Epithelial cell of esophagus (primary cell): ENCODE measurements at regions not wholly inside any gene's neighbourhood (a gene's known extent, or its start where the extent isn't known, plus 50 kb on each side); places are given as distances from the start of the nearest gene placed in this dataset.
A peak's percentile ranks its signal among the peaks of the same experiment; 100 is the strongest.

ENCODE experiments used
- DNase-seq: peaks from one replicate; pipeline ENCODE4 v3.0.0; 2010; ENCODE audit warnings: low read depth
- H3K4me3 ChIP-seq: 2 replicates; pipeline ENCODE4 v1.5.1; 2011; ENCODE audit warnings: mild to moderate bottlenecking, low read length, control low read depth
- TF ChIP-seq, protein P1 (sequence below): IDR thresholded peaks from 2 replicates; pipeline ENCODE4 v1.5.1; 2011; ENCODE audit warnings: low read depth, mild to moderate bottlenecking, low read length, control low read depth, inconsistent platforms; ENCODE audit not compliant: insufficient read depth; ENCODE audit errors: missing control alignments

GRCh38 chr2:58569475-58570185, 328.5 kb upstream of the FANCL start:
- H3K4me3 ChIP-seq: no peak overlapping the region
- TF ChIP-seq, protein P1, sequence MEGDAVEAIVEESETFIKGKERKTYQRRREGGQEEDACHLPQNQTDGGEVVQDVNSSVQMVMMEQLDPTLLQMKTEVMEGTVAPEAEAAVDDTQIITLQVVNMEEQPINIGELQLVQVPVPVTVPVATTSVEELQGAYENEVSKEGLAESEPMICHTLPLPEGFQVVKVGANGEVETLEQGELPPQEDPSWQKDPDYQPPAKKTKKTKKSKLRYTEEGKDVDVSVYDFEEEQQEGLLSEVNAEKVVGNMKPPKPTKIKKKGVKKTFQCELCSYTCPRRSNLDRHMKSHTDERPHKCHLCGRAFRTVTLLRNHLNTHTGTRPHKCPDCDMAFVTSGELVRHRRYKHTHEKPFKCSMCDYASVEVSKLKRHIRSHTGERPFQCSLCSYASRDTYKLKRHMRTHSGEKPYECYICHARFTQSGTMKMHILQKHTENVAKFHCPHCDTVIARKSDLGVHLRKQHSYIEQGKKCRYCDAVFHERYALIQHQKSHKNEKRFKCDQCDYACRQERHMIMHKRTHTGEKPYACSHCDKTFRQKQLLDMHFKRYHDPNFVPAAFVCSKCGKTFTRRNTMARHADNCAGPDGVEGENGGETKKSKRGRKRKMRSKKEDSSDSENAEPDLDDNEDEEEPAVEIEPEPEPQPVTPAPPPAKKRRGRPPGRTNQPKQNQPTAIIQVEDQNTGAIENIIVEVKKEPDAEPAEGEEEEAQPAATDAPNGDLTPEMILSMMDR: no peak
- peak; percentile 71 for DNase-seq

GRCh38 chr2:58568901-58569300, 327.8 kb upstream of the FANCL start:
- TF ChIP-seq, protein P1: no peak
- DNase-seq: no peak
- no peak overlapping the region for H3K4me3 ChIP-seq

GRCh38 chr2:58562276-58562675, 321.2 kb upstream of the FANCL start:
- no peak overlapping the region for H3K4me3 ChIP-seq
- TF ChIP-seq, protein P1: no peak
- DNase-seq: peak; percentile 36

- TF ChIP-seq, protein P1: no peak
- H3K4me3 ChIP-seq: no peak overlapping the region
- DNase-seq: no peak
Measured at GRCh38 chr2:58560531-58560930, 319.4 kb upstream of the FANCL start.

GRCh38 chr2:58558881-58559280, 317.8 kb upstream of the FANCL start:
- TF ChIP-seq, protein P1: no peak
- no peak for DNase-seq
- H3K4me3 ChIP-seq: no peak overlapping the region

DNA sequence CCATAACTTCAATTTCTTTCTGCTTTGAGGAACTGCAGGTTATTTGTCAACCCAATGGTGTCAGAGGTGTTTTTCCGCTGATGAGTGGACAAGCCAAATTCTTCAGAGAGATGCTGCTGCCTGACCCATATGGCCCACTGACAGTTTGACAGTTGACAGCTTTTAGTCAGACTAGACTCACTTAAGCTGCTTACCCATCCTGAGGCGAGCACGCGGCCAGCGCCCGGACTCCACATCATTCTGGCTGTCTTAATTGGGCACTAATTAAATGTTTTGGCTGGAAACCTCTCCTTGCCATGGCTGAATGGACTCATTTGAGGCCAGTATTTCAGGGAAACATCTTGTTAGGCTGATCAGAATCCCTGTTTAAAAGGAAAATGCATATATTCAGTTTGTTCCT, 316.1 kb upstream of the FANCL start:
- no peak for DNase-seq
- TF ChIP-seq, protein P1: no peak
- H3K4me3 ChIP-seq: no peak overlapping the region

GRCh38 chr2:58553937-58554336, 312.8 kb upstream of the FANCL start:
- DNase-seq: peak; percentile 37
- TF ChIP-seq, protein P1: peak; percentile 55
- no peak overlapping the region for H3K4me3 ChIP-seq
